Keratinocyte (primary cell): ENCODE measurements at regions not wholly inside any gene's neighbourhood (a gene's known extent, or its start where the extent isn't known, plus 50 kb on each side); places are given as distances from the start of the nearest gene placed in this dataset.

Source experiments
- CTCF ChIP-seq, 3 experiments: IDR thresholded peaks in 1 of 3; conservative IDR thresholded peaks in 1 of 3; optimal IDR thresholded peaks in 1 of 3; 2 replicates in 2 of 3; 3 replicates in 1 of 3; pipeline versions ENCODE3 to v1.5.1; 2011; ENCODE audit warnings: low read length in 3 of 3, mild to moderate bottlenecking in 3 of 3, moderate library complexity in 2 of 3, control low read depth in 1 of 3, inconsistent platforms in 1 of 3; ENCODE audit not compliant: insufficient read depth in 2 of 3; ENCODE audit errors: extremely low read depth in 1 of 3
- EZH2 ChIP-seq: IDR thresholded peaks from one replicate; pipeline ENCODE4 v1.6.1; 2012; ENCODE audit warnings: inconsistent platforms, mild to moderate bottlenecking, low read length, moderate library complexity

- TF ChIP-seq CTCF (optimal IDR thresholded peaks at IDR 0.05 in 1 of 3, IDR thresholded peaks at IDR 0.05 in 1 of 3, conservative IDR thresholded peaks at IDR 0.05 in 1 of 3; ENCODE audit: extremely low read depth in 1 of 3, insufficient read depth in 2 of 3, low read length in 3 of 3) (no peak), EZH2 (no peak)
Measured at GRCh38 chr5:114153833-114154232, 208.0 kb upstream of the KCNN2 start.
